ENCODE measurements at regions not wholly inside any gene's neighbourhood (a gene's known extent, or its start where the extent isn't known, plus 50 kb on each side); places are given as distances from the start of the nearest gene placed in this dataset.

DNA sequence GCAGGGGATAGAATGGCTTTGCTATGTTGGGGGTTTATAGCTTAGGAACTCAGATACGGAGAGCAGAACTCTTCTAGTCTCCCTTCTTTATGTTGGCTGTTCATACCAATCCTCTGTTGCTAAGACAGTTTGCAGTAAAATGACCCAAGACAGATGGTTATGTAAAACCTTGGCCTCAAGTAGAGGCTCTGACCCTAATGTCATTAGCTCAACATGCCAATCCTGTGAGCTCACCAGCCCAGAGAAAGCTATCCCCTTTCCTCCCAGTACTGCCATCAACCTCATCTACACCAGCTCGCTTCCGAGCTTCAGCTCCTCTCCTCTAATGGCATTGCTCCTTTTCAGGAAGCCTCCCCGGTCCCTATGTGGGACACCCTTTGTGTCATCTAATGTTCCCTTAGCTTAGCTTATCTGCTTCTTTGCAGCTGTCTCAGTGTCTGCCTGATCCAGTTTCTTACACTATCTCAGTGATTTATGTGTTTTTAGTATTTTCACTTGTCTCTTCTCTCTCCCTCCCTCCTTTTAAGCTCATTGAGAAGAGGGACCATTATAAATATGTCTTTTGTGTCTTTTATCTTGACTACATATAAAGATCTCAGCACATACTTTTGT is 281.3 kb upstream of the CLINT1 start:
- DNase-seq, result no peak

DNA sequence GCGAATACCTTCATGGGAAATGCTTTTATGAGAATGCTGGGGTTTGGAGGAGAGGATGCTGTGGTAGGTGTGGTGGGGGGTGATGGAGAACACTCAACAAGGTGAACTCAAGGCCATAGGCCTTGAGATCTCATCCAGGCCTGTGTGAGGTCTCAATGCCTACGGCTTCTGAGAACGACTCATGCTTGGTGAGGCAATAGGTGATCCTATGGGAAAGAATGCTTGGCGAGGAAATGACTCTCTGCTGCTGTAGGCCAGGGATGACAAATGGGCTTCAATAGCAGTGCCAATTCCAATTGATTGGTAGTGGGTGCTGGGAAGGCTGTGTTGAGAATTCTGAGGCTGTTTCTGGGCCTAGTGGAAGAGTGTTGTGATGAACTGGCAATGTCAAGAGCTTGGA is 280.2 kb upstream of the CLINT1 start:
- no peak for DNase-seq

DNA sequence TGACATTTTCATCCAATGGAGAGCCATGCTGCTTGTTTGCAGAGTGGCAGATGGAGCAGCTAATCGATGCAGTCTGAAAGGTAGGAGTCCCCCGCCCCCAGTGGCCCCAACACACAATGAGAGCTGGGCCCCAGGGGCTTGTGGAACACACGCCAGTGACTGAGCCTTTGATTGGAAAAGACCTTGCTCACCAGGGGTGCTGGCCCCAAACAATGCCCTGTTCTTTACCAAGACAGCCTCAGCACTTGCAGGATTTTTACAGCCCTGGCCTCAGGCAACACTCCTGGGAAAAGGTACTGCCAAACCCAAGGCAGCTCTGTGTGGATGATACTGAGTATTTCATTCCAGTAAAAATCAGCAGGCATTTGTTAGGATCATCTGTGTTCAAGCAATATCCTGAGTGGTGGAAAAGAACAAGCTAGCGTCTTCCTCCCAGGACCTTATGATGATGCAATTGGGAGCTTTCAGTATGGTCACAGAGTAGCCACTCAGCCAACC is 276.8 kb upstream of the CLINT1 start:
- DNase-seq, result no peak

DNA sequence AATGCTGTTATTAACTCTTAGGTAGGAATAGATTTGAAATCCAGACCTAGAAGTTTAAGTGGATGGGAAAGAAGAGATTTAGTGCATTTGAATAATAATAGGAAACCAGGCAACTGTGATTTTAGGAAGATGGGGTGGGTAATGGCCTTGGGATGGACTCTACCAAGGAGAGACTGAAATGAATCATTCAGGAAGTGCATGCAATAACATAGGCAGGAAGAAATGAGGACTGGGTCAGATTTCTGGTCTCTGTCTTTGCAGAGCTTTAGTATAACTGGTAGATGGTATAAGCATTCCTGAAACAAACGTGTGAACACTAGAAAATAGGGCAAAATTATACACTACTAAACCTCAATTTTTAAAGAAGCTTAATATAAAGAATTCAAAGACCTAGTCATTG is 274.4 kb upstream of the CLINT1 start:
- no peak for DNase-seq

DNA sequence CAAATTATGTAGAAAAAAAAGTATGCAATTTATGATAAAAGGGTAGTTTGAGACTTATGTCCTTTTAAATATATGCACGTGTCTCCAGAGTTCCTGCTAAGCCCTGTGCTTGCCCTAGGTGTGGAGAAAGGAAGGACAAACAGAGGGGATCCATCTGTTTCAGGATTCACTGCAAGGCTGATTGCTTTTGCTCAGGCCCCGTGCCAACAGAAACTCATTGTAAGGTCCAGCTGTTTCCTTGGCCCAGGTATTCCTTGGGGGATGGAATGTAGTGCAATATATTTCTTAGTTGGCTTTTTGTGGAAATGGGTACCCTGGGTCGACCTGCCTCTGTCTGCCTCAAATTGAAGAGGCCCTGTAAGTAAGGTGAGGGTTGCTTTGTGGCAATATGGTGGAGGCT is 268.6 kb upstream of the CLINT1 start:
- no peak for DNase-seq

DNA sequence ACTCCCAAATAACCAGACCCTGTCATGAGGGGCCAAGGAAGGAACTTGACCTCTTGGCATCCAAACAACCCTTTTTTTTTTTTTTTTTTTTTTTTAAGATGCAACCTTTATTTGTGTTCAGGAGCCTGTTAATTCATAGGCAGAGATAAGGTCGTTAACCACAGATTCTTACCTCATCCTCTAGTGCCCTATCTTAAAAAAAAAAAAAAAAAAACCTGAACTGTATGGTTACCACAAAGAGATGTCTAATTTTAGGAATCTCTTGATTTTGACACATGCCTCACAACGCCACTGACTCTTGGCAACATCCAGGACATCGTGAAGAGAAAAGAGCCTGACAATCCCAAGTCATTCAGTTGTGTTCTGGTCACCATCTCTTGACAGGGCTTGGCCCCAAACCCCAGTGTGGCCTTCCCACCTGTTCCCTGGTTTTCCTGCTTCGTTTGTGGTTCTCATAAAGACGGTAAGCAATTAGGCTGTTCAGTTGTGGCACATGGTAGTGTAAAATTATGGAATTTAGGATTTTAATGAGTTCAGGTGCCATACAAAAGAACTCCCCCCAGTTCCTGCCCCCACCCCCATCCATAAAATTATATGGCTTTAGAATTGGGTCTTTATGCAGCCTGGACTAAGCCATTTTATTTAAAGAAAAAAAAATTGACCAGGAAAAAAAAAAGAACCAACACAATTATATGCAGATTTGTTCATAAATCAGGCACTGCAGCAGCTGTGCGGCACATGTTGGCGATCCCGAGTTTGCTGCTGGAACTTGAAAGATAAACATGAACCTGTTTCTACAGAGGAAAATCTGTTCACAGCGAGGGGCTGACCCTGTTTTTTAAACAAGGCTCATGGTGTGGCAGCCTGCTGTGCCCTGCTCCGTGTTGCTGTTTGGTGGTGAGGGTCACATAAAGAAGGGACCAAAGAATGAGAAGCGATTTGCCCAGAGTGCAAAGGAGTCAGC is 267.8 kb upstream of the CLINT1 start:
- no peak for DNase-seq

DNA sequence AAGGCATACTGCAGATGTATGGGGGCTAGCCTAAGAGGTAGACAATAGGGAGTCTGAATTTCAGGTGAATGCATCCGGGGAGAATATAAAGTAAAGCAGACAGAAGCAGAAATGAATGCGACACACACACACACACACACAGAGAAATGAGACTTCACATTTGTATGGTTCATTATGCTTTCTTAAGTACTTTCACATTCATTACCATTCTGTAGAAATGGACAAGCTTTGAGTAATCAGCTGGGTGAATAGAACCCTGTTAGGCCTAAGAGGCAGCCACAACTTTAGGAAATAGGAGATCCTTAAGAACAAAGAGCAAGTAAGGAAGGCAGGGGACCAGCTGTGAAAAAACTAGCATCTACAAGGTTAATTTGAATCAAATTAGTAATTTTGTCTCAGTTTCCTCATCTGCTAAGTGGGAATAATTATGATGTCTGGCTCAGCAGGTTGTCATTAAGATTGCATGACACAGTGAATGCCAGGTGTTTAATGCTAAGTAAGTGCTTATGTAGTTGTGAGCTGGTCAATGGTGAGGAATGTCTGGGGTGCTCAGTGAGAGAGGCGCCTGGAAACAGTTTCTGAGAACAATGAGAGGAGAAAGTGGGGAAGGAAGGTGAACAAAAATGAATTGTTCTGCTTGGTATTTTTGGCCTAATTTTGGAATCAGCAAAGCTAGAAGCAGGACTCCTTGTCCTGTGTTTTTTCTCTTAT is 265.8 kb upstream of the CLINT1 start:
- no peak for DNase-seq

DNA sequence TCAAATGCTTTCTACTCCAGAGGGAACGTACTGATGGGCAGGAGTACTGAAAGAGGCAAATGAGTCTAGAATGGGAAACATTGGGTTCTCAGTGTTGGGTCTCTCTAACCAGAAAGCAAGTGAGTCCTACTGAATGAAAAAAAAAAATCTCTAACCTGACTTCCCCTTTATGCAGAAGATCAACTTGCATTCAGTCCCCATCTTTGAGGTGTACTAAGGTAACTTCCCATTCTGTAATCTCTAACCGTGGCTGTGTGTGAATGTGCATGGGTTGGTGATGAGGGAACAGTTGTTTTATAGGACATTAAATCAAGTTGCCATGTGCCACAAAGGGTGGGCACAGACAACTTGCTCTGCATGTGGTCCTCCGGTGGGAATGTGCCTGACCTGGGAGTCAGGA is 264.6 kb upstream of the CLINT1 start:
- no peak for DNase-seq

DNA sequence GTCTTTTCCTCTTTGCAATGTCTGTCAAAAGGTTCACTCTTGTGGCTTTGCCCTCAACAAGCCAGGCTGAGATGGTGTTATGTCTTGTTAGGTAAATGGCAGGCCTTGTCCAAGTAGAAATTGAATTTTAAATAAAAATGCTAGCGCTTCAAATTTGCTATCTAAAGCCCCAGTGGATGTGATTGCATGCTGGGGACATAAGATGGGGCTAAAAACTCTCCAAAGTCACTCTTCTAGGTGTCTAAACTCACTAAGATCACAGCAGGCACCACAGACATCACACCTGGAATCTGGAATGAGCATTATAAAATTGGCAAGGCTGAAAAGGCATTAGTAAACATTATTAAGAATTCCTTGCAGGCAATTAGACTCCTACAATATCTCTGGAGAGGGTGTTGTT is 262.7 kb upstream of the CLINT1 start:
- no peak for DNase-seq

DNA sequence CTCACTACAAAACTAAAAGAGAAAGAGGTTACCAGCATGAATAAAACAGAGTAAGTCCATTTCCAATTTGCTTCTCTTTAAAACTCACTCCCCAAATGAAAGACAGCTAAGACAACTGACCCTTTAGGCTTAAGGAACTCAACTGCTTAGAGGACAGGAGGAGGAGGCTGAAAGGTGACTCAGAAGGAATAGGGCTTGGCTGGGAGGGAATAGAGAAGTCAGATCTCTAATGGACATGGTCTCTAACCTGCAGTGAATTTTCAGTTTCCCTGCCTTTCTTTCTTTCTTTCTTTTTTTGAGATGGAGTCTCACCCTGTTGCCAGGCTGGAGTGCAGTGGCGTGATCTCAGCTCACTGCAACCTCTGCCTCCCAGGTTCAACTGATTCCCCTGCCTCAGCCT is 261.8 kb upstream of the CLINT1 start:
- DNase-seq, result no peak

DNA sequence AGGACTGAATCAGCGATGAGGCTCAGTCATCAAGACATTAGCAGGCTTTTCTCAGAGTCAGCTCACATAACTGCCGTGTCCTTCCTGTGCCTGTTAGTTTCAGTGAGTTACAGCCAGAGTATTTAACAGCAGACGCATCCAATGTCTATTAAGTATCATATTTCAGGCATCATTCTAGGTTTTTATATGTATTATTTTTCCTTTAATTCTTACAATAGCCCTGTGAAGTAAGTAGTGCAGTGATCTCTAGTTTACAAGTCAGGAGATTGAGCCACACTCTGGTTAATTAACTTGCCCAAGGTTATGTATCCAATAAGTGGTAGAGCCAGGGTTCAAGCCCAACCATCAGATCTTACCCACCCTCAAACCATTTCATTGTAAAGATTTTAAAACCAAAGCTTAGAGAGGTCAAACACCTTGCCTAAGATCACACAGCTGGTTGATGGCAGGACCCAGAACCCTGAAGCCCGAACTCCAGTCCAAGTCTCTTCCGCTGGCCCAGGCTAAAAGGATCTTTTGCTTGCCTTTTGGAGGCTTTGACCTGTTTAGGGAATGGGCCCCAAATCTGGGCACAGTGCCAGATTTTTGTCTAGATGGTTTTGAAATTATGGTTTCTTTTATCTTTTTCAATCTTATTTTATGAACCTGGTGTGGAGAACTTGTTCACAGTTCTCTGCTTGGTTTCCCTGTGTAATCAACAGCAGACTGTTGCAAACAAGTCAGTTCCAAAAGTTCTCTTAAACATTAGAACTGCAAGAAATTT is 261.2 kb upstream of the CLINT1 start:
- no peak for DNase-seq

DNA sequence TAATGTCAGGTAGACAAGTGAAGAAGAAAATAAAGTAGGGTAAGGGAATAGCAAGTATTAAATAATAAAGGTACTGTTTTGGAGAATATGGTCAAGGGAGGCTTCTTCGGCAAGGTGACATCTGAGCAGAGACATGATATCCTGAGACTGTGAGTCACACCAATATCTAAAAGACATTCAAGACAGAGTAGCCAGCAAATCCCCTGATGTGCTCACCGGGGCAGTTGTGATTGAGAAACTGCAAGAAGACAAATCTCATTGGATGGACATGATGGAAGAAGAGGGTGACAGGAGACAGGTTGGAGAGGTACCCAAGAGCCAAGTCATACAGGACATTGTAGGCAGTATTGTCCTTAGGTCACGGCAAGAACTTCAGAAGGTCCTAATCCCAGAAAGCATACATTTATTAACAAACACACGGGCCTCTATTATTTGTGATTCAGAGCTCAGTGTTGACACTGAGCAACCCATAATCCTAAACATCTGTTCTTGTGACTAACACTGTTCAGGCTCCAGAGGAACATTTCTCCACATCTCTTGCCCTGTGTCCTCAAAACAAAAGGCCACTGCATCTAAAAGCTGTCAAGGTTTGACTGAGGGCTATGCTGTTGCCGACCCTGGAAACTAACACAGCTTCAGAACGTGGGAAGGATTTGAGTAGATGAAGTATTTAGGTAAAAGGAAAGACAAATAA is 258.7 kb upstream of the CLINT1 start:
- no peak for DNase-seq

DNA sequence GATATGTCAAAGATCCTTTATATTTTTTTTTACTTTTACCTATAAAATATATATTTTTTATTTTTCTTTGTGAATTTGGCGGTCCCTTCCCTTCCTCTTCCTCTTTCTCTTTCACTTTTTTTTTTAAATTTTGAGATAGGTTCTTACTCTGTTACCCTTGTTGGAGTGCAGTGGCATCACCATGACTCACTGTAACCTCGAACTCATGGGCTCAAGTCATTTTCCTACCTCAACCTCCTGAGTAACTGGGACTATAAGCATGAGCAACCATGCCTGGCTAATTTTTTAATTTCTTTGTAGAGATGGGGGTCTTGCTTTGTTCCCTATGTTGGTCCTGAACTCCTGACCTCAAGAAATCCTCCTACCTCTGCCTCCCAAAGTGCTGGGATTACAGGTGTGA is 258.0 kb upstream of the CLINT1 start:
- DNase-seq, result no peak

DNA sequence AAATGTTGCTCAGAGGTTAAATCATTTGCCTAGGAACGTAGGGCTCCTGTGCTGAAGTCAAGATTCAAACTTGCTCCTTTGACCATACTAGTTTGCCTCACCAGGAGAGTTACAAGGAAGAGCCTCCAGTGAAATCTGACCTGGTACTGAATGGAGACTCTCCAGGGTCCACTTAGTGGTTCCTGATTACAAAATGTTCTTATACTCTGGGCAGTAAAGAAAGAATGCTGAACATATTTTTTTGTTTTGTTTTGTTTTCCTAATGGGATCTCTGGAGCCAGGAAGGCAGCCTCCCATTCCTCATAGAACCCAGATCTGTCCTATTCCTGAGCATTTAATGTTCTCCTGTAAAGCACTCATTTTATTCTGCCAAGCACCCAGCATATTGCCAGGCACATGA is 256.5 kb upstream of the CLINT1 start:
- DNase-seq, result no peak

DNA sequence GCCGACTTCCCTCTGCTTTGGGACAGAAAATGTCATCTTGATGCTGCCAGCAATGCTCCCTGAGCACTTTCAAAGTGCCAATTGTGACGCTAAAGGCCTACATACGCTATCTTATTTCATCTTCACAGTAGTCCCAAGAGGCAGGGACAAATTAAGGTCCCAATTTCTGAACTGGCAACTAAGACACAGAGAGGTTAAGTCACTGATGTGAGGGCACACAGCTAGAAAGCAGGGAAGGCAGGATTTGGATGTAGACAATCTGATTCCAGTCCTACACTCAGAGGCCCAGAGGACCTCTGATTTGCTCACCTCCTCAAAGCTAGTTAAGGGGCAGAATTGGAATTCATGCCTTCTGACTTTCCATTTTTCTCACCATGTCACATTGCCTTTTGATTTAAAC is 249.2 kb upstream of the CLINT1 start:
- no peak for DNase-seq

DNA sequence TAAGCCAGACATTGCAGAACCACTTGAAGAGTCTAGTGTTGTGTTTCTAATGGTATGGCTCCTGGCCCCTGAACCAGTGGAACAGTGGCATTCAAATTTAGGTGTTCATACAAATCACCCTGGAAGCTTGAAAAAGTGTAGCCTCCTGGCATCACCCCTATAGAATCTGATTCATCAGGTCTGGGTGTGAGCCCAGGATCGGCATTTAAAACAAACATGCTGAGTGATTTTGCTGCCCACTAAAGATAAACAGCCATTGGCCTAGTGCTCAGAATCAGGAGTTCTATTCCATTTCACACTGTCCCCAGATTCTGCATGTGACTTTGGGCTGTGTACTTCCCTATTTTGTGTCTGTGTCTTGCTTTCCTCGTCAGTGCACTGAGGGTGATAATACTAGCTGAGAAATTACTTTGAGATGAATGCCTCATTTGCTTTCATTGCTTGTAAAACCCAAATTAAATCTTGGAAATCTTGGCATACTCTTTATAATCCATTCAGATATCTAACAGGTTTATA is 241.5 kb upstream of the CLINT1 start:
- no peak for DNase-seq

DNA sequence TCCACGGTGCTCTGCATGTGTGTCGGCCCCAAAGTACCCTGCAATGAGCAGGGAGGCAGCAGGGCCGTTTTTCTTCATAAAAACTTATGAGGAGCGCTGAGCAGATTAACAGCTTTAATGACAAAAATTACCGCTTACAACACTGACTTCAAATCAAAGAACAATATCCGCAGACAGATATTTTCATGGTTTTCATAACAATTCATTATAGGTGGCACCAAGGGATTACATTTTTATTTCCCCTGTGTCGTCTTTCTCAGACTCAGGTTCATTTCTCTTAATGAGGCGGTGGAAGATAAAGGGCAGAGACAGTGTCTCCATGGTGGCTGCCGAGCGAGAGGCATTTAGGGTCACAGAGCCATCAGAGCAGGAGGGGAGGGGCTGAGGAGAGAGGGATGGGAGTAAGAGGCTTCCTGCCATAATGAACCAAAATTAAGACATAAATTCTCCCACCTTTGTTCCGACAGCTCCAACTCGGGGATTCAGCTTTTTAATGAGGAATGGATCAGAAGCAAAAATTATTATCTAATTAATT is 240.7 kb upstream of the CLINT1 start:
- DNase-seq, result no peak

DNA sequence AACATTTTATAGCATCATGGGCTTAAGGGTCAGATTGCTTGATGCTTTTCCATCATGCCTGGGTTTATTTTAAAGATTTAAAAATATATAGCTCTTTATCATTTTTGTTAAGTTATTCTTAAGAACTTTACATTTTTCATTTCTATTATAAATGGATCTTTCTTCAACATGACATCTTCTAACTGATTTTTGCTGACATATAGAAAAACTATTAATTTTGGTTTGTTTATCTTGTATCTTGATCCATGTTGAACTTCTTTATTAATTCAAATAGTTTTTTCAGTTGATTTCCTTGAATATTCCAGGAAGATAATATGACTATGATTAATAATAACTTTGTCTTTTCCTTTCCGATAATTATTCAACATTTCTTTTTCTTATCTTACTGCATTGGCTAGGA is 237.9 kb upstream of the CLINT1 start:
- no peak for DNase-seq

DNA sequence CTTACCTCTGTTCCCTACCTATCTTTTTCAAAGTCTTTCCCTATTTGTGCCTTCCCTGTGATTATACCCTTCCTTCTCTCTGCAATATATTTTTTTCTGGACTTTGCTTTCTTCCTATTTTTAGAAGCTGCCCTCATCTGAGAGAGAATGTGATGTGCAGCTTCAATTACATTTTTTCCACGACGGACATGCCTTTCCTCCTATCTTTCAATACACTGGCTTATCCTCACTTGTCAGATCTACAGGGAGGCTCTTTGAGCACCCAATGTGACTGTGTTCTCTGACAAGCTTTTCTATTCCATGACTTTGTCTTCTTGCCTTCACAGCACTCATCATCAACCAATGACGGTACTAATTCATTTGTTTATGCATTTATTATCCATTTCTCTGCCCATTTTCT is 227.9 kb upstream of the CLINT1 start:
- DNase-seq, result no peak

DNA sequence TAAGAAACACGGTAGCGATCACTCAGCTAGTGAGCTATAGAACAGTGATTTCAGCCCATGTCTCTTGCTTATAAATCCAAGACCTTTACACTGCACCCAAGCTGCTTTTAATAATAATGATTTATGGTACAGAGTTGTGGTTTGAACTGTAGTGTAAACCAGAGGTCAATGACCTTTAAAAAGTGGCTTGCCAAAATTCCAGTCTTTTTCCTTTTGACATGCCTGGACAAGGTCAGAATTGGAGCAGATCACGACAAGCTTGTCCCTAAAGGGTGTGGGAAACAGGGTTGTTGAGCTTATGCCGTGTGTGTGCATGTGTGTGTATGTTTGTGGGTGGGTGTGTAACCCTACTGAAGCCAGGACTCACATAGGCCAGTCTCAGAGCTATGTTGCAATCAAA is 225.3 kb upstream of the CLINT1 start:
- no peak for DNase-seq

DNA sequence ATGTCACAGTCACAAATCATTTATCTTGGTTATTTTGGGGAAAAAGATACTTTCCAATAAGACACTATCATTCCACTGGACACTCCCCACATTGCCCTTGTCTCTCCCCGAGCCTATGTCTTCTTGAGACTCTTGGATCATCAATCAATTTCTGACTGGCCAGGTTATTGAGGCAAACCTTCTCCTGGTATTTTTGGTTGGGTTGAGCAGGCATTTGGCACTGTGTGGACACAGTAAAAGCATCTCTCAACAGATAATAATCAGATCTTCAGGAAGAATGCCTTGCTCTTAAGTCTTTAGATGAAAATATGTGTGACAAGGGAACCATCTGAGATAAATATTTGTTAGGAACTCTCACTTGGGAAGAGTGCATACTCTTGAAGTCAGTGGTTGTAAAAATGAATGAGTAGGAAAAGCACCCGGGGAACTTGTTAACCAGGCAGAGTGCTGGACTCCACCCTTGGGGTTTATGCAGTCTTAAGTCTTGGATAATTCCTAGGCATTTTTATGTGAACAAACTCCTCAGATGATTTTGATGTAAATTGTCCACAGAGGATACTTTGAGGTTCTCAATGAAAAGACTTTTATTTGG is 223.8 kb upstream of the CLINT1 start:
- no peak for DNase-seq
